HL-60 (cell line): ENCODE measurements at regions not wholly inside any gene's neighbourhood (a gene's known extent, or its start where the extent isn't known, plus 50 kb on each side); places are given as distances from the start of the nearest gene placed in this dataset.

Source experiments
- DNase-seq, 2 experiments: peaks; one replicate each; pipeline ENCODE4 v3.0.0-alpha.2; 2010 to 2020; ENCODE audit warnings: low read depth in 1 of 2, low spot score in 1 of 2
- H3K27ac ChIP-seq: fragments of 250-450 bp; sonication (Bioruptor Pico); replicated peaks from 2 replicates; pipeline ENCODE4 v1.5.1; 2020; ENCODE audit warnings: mild to moderate bottlenecking, moderate library complexity
- H3K27me3 ChIP-seq: fragments of 250-450 bp; sonication (Bioruptor Pico); 2 replicates; pipeline ENCODE4 v1.5.1; 2021; ENCODE audit warnings: mild to moderate bottlenecking, moderate library complexity; ENCODE audit not compliant: insufficient read depth, poor library complexity, severe bottlenecking
- H3K4me3 ChIP-seq: replicated peaks from 2 replicates; pipeline ENCODE4 v1.5.1; 2011; ENCODE audit warnings: mild to moderate bottlenecking, control low read depth, low read length; ENCODE audit not compliant: insufficient read depth
- GABPA ChIP-seq: IDR thresholded peaks from 2 replicates; pipeline ENCODE4 v1.6.1; 2012; ENCODE audit warnings: low read depth
- POLR2AphosphoS5 ChIP-seq: IDR thresholded peaks from 2 replicates; pipeline ENCODE4 v1.6.1; 2012; ENCODE audit warnings: low read depth
- REST ChIP-seq: IDR thresholded peaks from 2 replicates; pipeline ENCODE4 v1.6.1; 2012; ENCODE audit warnings: low read depth; ENCODE audit not compliant: insufficient replicate concordance
- SPI1 ChIP-seq: IDR thresholded peaks from 2 replicates; pipeline ENCODE4 v1.6.1; 2012; ENCODE audit warnings: low read depth, mild to moderate bottlenecking, borderline replicate concordance
- TF ChIP-seq, protein P1 (sequence below): IDR thresholded peaks from one replicate; pipeline ENCODE4 v1.5.1; 2011; ENCODE audit warnings: low read length, control low read depth, inconsistent platforms; ENCODE audit not compliant: insufficient read depth

GRCh38 chr15:27623560-27624305 lies 475.4 kb downstream of the OCA2 start:
- TF ChIP-seq REST: no peak
- no peak for TF ChIP-seq POLR2AphosphoS5
- TF ChIP-seq GABPA: no peak
- no peak for TF ChIP-seq SPI1
- TF ChIP-seq, protein P1, sequence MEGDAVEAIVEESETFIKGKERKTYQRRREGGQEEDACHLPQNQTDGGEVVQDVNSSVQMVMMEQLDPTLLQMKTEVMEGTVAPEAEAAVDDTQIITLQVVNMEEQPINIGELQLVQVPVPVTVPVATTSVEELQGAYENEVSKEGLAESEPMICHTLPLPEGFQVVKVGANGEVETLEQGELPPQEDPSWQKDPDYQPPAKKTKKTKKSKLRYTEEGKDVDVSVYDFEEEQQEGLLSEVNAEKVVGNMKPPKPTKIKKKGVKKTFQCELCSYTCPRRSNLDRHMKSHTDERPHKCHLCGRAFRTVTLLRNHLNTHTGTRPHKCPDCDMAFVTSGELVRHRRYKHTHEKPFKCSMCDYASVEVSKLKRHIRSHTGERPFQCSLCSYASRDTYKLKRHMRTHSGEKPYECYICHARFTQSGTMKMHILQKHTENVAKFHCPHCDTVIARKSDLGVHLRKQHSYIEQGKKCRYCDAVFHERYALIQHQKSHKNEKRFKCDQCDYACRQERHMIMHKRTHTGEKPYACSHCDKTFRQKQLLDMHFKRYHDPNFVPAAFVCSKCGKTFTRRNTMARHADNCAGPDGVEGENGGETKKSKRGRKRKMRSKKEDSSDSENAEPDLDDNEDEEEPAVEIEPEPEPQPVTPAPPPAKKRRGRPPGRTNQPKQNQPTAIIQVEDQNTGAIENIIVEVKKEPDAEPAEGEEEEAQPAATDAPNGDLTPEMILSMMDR: no peak
- no peak overlapping the region for H3K27ac ChIP-seq
- no peak overlapping the region for H3K4me3 ChIP-seq
- no peak for DNase-seq
- H3K27me3 ChIP-seq: no peaks in the 10 kb centered on the region

GRCh38 chr15:27623149-27623548 lies 476.0 kb downstream of the OCA2 start:
- Histone ChIP-seq H3K4me3 (no peak overlapping the region), H3K27ac (no peak overlapping the region), H3K27me3 (no peaks in the 10 kb centered on the region)
- DNase-seq: no peak
- no peak for TF ChIP-seq GABPA
- TF ChIP-seq REST: no peak
- TF ChIP-seq, protein P1: no peak
- TF ChIP-seq SPI1: no peak
- TF ChIP-seq POLR2AphosphoS5: no peak

DNA sequence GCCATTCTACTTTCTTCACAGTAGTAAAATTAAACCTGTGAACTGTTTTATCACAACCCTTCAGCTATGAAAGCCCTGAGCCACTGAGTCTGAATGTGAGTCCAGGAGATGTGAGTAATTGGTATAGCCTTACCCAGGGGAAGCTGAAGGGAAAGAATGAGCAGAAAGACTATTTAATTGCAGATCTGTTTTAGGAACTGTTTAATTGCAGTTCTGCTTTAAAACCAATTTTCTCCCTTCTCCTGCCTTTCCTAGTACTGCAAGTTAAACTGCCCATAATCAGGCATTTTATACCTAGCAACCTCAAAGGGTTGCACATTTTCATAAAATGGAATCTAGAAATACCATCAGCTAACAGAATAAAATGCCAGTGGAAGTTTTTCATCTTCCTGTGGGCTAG lies 476.7 kb downstream of the OCA2 start:
- H3K27ac ChIP-seq: no peak overlapping the region
- TF ChIP-seq POLR2AphosphoS5 (no peak), SPI1 (no peak), REST (no peak), GABPA (no peak)
- TF ChIP-seq, protein P1: no peak
- no peak overlapping the region for H3K4me3 ChIP-seq
- DNase-seq: no peak
- no peaks in the 10 kb centered on the region for H3K27me3 ChIP-seq
